ENCODE measurements at regions not wholly inside any gene's neighbourhood (a gene's known extent, or its start where the extent isn't known, plus 50 kb on each side); places are given as distances from the start of the nearest gene placed in this dataset.

DNA sequence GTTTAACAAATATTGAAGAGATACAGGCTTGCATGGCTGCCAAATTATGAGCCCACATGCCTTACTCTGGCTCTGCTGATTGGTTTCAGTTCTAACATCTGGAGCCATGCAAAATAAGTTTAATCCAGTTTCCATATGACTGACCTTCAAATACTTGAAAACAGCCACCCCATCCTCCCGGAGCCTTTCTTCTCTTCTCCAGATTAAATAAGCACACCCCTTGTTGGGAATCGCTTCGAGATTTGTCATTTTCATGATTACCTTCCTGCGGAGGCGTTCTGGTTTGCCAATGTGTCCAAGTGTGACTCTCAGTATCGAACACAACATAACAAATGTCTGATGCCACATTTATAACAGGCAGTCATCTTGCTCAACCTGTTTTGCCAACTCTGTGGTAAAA is 101.6 kb upstream of the JADE1 start:
- TF ChIP-seq, protein P1, sequence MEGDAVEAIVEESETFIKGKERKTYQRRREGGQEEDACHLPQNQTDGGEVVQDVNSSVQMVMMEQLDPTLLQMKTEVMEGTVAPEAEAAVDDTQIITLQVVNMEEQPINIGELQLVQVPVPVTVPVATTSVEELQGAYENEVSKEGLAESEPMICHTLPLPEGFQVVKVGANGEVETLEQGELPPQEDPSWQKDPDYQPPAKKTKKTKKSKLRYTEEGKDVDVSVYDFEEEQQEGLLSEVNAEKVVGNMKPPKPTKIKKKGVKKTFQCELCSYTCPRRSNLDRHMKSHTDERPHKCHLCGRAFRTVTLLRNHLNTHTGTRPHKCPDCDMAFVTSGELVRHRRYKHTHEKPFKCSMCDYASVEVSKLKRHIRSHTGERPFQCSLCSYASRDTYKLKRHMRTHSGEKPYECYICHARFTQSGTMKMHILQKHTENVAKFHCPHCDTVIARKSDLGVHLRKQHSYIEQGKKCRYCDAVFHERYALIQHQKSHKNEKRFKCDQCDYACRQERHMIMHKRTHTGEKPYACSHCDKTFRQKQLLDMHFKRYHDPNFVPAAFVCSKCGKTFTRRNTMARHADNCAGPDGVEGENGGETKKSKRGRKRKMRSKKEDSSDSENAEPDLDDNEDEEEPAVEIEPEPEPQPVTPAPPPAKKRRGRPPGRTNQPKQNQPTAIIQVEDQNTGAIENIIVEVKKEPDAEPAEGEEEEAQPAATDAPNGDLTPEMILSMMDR (conservative IDR thresholded peaks at IDR 0.05), result no peak
- no peak for TF ChIP-seq EZH2 (IDR thresholded peaks at IDR 0.05; ENCODE audit: low read depth)
